ENCODE measurements at regions not wholly inside any gene's neighbourhood (a gene's known extent, or its start where the extent isn't known, plus 50 kb on each side); places are given as distances from the start of the nearest gene placed in this dataset.

GRCh38 chr4:158053801-158054200 lies 119.0 kb downstream of the GASK1B start:
- CTCF ChIA-PET = no interaction called here
- Histone ChIP-seq H3K27ac (ENCODE audit: extremely low read depth, low read depth, low read length) (no peak overlapping the region), H3K9me3 (ENCODE audit: control insufficient read depth, insufficient read depth, low read depth, low read length) (no peaks in the 10 kb centered on the region), H3K36me3 (ENCODE audit: control insufficient read depth in 2 of 2, insufficient read depth in 1 of 2, low read length in 2 of 2) (no peaks in the 10 kb centered on the region), H3K4me1 (ENCODE audit: control insufficient read depth, insufficient read depth, low read length) (no peaks in the 10 kb centered on the region), H3K4me3 (ENCODE audit: low read depth, low read length) (no peak overlapping the region)
- POLR2A ChIA-PET = no interaction called here
- TF ChIP-seq ZNF184 (tag by site-specific recombination; IDR thresholded peaks at IDR 0.05) (no peak), ZNF555 (tag by site-specific recombination; conservative IDR thresholded peaks at IDR 0.05) (no peak), ZSCAN23 (tag by site-specific recombination; IDR thresholded peaks at IDR 0.05) (no peak), GLI4 (tag by site-specific recombination; IDR thresholded peaks at IDR 0.05) (no peak), PRDM4 (tag by site-specific recombination; IDR thresholded peaks at IDR 0.05) (no peak), ZNF768 (tag by site-specific recombination; IDR thresholded peaks at IDR 0.05) (no peak), ZNF473 (tag by site-specific recombination; IDR thresholded peaks at IDR 0.05) (no peak), ZSCAN18 (tag by site-specific recombination; IDR thresholded peaks at IDR 0.05) (no peak), ZNF670 (tag by site-specific recombination; IDR thresholded peaks at IDR 0.05; ENCODE audit: low read depth) (no peak), ZNF18 (tag by site-specific recombination; IDR thresholded peaks at IDR 0.05) (no peak), ZNF416 (tag by site-specific recombination; IDR thresholded peaks at IDR 0.05) (no peak), SP2 (tag by site-specific recombination; IDR thresholded peaks at IDR 0.05) (no peak), ZNF221 (tag by site-specific recombination; IDR thresholded peaks at IDR 0.05; ENCODE audit: borderline replicate concordance) (no peak), HOXC10 (CRISPR knock-in tag; IDR thresholded peaks at IDR 0.05) (no peak), ZNF311 (tag by site-specific recombination; IDR thresholded peaks at IDR 0.05; ENCODE audit: borderline replicate concordance) (no peak), PATZ1 (tag by site-specific recombination; IDR thresholded peaks at IDR 0.05) (no peak), ZNF529 (tag by site-specific recombination; IDR thresholded peaks at IDR 0.05; ENCODE audit: insufficient replicate concordance) (no peak), ZNF626 (tag by site-specific recombination; IDR thresholded peaks at IDR 0.05) (no peak)

- Histone ChIP-seq H3K4me1 (ENCODE audit: control insufficient read depth, insufficient read depth, low read length) (no peaks in the 10 kb centered on the region), H3K36me3 (ENCODE audit: control insufficient read depth in 2 of 2, insufficient read depth in 1 of 2, low read length in 2 of 2) (no peaks in the 10 kb centered on the region), H3K27ac (ENCODE audit: extremely low read depth, low read depth, low read length) (no peak overlapping the region), H3K4me3 (ENCODE audit: low read depth, low read length) (no peak overlapping the region), H3K9me3 (ENCODE audit: control insufficient read depth, insufficient read depth, low read depth, low read length) (no peaks in the 10 kb centered on the region)
- ChIA-PET CTCF (no interaction called here), POLR2A (no interaction called here)
- TF ChIP-seq ZNF624 (tag by site-specific recombination; IDR thresholded peaks at IDR 0.05) (no peak), ZNF692 (tag by site-specific recombination; IDR thresholded peaks at IDR 0.05) (no peak), ZBTB49 (tag by site-specific recombination; IDR thresholded peaks at IDR 0.05; ENCODE audit: low read depth) (no peak), ZNF529 (tag by site-specific recombination; IDR thresholded peaks at IDR 0.05; ENCODE audit: insufficient replicate concordance) (no peak), ZNF433 (tag by site-specific recombination; IDR thresholded peaks at IDR 0.05; ENCODE audit: low read depth) (no peak), BCL6B (tag by site-specific recombination; IDR thresholded peaks at IDR 0.05) (no peak), ZNF423 (tag by site-specific recombination; IDR thresholded peaks at IDR 0.05) (no peak)
These were observed 119.7 kb downstream of the GASK1B start for GRCh38 chr4:158053086-158053485.
